HepG2 (cell line): ENCODE measurements at regions not wholly inside any gene's neighbourhood (a gene's known extent, or its start where the extent isn't known, plus 50 kb on each side); places are given as distances from the start of the nearest gene placed in this dataset.

Experiments
- CTCF ChIP-seq: sonication (generic); formaldehyde crosslinking; IDR thresholded peaks from 2 replicates; pipeline ENCODE4 v1.5.0; 2020; ENCODE audit warnings: mild to moderate bottlenecking, missing genetic modification reagents, moderate library complexity
- FOXP4 ChIP-seq: sonication (generic); formaldehyde crosslinking; IDR thresholded peaks from 2 replicates; pipeline ENCODE4 v1.4.0; 2020; ENCODE audit warnings: missing genetic modification reagents
- POLR2A ChIP-seq, 2 experiments: IDR thresholded peaks; 2 replicates each; pipeline ENCODE4 v1.6.1; 2011; ENCODE audit warnings: low read depth in 2 of 2, low read length in 2 of 2, mild to moderate bottlenecking in 1 of 2, moderate library complexity in 1 of 2; ENCODE audit not compliant: insufficient read depth in 1 of 2
- PRDM10 ChIP-seq: sonication (generic); formaldehyde crosslinking; IDR thresholded peaks from 2 replicates; pipeline ENCODE4 v1.4.0; 2020; ENCODE audit warnings: low read depth, missing genetic modification reagents

- no peak for TF ChIP-seq PRDM10 (CRISPR knock-in tag)
- no peak for TF ChIP-seq POLR2A (IDR thresholded peaks at IDR 0.05; ENCODE audit: insufficient read depth in 1 of 2, low read depth in 2 of 2, low read length in 2 of 2)
- TF ChIP-seq FOXP4 = no peak
- TF ChIP-seq CTCF (CRISPR knock-in tag) = no peak
Measured at GRCh38 chr13:23025864-23026608, 154.7 kb upstream of the SGCG start.
